ENCODE measurements at regions not wholly inside any gene's neighbourhood (a gene's known extent, or its start where the extent isn't known, plus 50 kb on each side); places are given as distances from the start of the nearest gene placed in this dataset.

DNA sequence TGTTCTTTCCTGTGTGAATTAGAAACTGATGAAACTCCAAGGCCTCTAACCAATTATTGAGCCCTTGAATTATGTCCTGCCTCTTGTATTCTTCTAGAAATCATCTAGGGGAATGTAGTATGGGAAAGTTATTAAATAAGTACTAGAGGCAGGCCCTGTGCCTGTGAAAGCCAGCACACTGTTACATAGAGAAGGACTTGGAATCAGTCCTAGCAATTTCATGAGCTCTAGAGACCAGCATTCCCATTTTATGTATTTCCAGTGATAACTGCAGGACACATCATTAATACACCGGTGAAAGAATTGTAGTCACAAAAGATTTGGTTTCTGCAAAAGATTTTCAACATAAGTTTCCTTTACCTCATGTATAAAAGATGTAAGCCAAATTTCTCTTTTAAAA is 168.5 kb upstream of the VLDLR start:
- DNase-seq (ENCODE audit: low read depth): no peak

DNA sequence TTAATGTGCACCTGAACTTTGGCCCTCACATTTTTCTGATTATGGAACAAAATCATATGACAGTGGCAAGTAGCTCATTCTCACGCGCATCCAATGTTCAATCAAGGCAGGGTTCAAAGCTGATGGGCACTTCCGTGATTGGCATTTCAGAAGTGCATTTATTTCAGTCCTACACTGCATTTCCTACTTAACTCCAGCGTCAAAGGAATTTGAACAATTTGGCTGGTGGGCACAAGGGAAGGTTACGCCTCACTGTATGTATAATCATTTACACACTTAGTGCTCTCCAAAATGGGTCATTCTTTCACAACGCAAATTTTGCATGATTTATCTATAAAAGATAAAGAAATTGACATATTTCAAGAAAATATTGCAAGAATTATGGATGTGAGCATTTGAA is 167.9 kb upstream of the VLDLR start:
- no peak for DNase-seq (ENCODE audit: low read depth)

DNA sequence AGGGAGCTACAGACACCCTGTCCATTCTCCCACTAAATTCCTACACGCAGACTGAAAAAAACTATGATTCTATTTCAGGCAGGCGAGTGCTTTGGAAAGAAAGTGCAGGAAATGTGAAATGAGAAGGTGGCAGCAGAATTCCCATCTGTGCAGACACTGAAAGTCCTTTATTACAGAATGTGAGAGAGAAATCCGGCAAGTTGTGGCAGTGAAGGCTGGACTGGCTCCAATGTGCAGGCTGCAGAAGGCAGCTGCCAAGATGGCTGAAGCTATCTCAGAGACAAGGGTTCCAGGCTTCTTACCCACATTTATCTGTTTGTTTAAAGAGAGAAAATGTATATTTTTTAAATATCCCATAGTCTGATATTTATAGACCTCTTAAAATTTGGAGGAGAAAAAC is 161.8 kb upstream of the VLDLR start:
- no peak for DNase-seq (ENCODE audit: low read depth)

DNA sequence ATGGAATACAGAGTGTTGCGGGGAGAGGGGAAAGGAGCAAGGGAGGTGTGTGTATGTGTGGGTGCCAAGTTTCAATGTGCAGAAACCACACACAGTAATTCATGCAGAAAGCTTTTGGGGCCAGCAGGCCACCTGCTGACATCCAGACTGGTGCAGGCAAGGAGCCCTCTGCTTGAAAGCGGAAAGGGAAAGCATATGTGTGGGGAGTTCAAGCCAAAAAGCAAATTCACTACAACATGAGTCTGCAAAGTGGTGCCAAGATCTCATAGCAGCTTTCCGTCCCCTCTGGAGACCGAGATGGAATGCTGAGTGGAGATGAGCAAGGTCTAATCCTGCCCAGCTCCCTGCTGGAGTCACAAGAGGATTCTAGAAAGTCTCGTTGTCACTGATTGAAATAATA is 159.7 kb upstream of the VLDLR start:
- no peak for DNase-seq (ENCODE audit: low read depth)

DNA sequence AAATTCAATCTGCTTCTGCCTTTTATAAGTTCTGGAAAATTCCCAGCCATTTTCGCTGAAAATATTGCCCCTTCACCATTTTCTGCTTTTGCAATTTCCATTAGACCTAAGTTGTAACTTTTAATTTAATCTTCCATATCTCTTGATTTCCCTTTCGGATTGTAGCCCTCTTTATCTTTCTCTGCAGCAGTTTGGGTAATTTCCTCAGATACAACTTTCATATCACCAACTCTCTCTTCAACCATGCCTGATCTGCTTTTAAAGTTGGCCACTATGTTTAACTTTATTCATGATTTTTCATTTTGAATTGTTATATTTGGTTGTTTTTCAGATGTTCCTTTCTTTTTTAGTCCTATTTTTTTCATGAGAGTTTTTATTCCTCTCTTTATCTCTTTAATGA is 157.0 kb upstream of the VLDLR start:
- DNase-seq (ENCODE audit: low read depth): no peak

DNA sequence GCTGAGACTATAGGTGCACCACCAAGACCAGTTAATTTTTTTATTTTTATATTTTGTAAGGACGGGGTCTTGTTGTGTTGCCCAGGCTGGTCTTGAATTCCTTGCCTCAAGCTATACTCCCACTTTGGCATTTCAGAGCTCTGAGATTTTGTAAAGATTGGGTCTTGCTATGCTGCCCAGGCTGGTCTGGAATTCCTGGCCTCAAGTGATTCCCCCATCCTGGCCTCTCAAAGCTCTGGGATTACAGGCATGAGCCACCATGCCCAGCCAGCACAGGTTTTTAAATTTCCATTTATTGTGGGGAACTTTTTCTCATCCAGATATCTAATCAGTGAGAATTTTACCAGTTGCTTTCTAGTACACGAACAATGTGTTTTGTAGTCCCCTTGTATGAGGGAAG is 156.1 kb upstream of the VLDLR start:
- DNase-seq (ENCODE audit: low read depth): no peak

DNA sequence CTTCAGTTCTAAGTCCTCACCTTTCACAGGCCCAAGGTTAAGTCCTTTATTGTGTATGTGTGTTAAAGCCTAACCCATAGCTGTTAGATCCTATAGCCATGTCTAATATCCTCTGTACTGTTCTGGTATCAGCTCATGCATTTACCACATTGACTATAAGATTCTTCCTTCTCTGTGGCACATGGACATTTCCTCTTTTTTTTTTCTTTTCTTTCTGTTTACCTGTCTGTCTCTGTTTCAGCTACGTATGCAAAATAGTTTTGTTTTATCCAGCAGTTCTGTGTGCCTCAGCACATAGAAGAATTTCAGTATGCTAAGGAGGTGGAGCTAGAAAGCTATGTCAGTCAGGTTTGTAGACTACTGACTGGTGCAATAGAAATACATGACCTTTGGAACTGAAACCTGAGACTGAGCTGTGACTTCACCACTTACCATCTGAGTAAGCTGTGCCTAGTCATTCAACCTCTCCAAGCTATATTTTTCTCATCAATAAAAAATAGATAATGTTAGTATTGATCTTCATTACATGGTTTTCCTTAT is 155.6 kb upstream of the VLDLR start:
- peak; percentile 67 for DNase-seq (ENCODE audit: low read depth)

DNA sequence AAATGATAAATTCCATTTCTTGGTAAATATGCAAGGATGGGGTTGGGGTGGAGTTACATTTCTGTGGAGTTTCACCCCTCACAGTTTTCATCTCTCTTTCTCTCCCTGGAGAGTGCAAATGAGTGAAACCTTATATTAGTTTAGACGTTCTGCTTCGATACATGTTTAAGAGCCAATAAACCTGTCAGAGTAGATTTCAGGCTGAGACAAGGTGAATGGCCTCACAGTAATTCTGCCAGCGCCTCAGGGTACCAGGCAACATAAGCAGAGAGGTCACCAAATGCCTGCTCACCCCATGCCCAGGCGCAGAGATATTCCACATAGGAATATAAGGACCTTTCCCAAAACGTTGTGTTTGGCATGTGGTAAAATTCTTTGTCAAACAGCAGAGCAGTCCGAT is 154.9 kb upstream of the VLDLR start:
- no peak for DNase-seq (ENCODE audit: low read depth)

DNA sequence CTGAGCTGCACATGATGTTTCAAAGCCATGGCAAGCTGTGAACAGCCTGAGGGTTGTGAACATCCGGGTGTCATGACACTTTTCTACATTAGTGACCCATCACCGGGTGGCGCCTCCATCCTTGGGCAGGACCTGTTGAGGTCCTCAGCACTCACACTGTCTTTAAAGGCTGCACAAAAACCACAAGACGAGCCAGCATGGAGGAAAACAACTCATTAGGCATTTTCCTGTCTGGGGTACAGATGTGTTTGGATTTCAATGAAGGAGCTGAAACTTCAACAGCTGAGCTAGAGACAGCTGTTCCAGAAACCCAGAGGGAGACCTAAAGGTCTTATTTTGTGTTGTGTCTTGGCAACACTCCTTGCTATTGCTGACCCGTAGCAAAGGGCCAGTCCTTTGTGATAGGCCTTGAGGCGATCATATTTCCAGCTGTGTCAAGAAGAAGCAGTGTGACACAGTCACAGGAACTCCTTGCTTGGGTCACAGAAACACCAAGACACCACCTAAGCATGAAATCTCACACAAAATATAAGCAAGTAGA is 151.8 kb upstream of the VLDLR start:
- DNase-seq (ENCODE audit: low read depth): no peak

DNA sequence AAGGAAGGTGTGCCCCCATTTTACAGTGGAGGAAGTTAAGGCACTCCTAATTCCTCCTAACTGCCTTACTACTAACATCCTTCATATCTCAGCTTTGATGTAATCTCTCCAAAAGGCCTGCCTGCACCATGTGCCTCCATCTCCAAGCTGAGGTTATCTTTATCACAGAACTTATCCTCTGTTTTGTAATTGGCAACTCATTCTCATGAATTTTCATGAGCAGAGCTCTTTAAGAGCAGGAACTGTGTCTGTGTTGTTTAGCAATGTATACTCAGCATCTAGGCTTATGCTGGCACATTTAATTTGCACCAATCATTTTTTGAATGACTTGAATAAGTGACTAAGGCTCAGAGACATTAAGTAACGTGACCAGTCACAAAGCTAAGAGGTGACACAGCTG is 147.9 kb upstream of the VLDLR start:
- DNase-seq (ENCODE audit: low read depth): no peak

DNA sequence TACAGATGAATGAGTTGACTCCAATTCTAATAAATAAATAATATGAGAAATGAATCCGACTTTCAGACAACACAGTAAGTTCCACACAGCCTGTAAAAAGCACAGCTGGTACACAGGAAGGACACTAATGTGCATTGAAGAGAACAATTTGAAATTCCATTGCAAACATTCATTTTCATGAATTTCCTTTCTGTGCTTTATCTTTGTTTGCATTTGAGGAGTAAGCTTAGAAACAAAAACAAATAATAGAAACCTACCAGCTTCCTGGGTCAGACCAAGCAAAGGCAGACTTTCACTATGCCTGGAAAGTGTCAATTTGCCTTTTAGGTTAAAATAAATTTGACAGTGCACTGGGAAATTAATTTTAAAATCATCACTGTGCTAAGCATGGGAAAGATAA is 143.8 kb upstream of the VLDLR start:
- peak; percentile 47 for DNase-seq (ENCODE audit: low read depth)

DNA sequence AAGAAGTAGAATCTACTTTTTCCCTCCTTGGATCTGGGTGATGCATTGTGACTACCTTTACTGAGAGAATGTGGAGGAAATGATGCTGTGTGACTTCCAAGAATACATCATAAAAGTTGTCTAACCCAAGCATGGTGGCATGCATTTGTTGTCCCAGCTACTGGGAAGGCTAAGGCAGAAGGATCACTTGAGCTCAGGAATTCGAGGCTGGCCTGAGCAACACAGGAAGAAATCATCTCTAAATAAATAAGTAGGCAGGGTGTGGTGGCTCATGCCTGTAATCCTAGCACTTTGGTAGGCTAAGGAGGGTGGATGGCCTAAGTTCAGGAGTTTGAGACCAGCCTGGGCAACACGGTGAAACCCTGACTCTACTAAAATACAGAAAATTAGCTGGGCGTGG is 143.2 kb upstream of the VLDLR start:
- no peak for DNase-seq (ENCODE audit: low read depth)

DNA sequence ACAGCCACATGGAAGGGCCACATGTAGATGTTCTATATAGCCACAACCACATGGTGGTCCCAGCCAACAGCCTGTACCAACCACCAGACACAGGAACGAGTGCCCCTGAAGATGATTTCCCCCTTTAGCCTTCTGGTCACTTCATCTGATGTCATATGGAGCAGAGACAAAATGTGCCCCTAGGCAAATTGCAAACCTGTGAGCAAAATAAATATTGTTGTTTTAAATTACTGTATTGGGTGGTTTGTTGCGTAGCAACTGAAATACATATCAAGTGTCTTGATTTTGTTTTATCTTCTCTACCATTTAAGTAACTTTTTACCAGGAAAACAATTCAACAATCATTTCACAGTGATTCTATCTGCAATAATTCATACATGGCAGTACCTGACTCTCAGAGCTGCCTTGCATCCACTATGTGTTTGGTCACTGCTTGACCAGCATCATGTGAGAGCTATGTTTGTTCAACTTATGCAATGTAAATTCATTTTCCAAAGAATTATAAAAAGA is 142.5 kb upstream of the VLDLR start:
- DNase-seq (ENCODE audit: low read depth): no peak

DNA sequence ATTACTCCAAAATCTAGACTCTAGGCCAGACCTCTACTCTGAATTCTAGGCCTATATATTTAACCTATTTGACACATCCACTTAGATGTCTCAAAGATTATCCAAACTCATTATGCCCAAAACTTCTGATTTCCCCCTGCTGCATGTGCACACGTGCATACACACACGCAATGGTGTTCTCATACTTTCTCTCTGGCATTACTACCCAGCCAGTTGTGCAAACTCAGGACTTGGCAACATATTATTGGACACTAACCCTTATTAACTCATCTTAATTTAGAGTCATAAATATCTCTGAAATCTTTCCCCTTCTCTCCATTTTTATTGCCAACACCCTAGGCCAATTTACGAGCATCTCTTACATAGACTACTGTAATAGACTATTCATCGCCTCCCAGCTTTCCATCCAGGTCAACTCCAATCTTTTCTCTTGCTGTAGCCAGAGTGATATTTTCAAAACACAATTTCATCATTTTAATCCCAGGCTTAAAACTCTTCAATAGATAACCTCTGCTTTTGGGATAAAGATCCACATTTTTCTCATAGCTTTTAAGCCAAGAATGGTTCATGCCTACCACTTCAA is 141.2 kb upstream of the VLDLR start:
- DNase-seq (ENCODE audit: low read depth): no peak

DNA sequence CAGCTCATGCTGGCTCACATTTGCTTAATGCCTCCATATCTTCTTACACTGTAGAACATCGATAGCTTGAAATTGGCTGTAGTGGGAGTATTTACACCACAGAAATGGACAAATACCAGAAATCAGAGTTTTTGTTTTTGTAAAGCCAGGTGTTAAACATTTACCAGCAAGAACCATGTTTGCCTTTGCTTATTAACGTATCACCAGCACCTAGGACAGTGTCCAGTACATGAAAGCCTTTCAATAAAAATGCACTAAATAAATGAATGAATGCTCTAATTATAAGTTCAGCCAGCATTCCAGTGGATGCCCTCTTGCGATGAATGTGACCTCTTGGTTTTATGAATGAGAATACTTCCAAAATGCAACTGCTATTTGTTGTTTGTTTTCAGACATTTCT is 140.4 kb upstream of the VLDLR start:
- DNase-seq (ENCODE audit: low read depth): no peak

DNA sequence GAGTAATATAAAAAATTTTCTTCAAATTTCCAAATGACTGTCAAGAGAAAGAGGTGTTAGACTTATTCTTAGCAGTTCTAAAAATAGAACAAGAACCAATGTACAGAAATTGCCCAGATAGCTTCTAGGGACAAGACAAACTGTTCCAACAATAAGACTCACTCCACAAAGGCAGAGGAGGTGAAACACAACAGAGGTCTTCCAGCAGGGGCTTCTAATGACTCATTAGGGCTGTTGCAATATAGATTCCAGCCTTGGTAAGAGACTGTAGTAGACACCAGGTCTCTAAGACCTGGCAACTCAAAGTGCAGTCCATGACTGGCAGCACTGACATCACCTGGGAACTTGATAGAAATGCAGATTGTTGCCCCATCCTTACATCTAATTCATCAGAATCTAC is 134.6 kb upstream of the VLDLR start:
- DNase-seq (ENCODE audit: low read depth): no peak

DNA sequence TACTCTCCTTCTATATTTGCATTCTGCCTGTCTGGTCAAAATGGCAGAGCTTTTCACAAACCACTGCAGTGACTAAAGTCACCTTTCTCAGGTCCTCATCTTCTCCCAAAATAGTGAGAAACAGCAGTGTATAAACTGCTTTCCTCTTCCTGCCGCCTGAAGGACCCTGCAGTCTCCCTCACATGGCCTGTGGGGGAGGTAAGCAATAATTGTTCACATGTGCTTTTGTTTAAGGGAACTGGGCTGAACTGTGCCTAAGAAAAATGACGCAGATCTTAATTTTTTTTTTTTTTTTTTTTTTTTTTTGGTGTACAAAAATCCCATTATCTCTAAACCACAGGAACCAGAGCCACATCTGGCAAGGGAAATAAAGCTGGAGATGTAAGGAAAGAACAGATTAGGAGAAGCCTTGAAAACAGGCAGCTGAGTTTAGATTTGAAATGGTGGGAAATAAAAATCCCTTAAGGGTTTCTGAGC is 131.7 kb upstream of the VLDLR start:
- DNase-seq (ENCODE audit: low read depth): peak; percentile 8

DNA sequence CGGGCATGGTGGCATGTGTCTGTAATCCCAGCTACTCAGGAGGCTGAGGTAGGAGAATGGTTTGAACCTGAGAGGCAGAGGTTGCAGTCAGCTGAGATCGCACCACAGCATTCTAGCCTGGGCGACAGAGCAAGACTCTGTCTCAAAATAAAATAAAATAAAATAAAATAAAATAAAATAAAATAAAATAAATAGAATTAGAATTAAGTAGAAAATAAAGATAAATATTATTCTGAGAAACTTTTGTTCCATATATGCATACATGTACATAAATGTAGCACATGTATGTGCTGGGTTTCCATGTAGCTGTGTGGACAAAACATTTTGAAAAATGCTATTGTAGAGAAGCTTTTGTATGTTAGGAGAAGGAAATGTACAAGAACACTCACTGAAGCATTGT is 129.4 kb upstream of the VLDLR start:
- no peak for DNase-seq (ENCODE audit: low read depth)

DNA sequence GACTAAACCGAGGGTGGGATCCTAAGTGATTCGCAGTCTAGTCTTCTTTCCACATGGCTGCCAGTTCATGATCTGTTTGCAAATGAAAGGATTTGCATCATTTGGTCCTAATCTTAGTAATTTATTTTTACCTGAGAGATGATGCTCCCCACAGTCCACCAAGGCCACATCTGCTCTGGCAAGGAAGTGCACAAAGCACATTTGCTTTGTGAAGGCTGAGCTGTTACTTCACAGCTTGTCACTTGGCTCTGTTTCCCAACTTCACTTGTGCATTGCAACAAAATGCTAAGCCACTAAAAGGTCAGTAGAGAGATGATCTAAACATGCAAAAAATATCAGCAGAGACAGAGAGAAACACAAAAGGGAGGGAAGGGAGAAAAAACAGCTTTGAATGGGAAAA is 128.5 kb upstream of the VLDLR start:
- DNase-seq (ENCODE audit: low read depth): peak; percentile 50

DNA sequence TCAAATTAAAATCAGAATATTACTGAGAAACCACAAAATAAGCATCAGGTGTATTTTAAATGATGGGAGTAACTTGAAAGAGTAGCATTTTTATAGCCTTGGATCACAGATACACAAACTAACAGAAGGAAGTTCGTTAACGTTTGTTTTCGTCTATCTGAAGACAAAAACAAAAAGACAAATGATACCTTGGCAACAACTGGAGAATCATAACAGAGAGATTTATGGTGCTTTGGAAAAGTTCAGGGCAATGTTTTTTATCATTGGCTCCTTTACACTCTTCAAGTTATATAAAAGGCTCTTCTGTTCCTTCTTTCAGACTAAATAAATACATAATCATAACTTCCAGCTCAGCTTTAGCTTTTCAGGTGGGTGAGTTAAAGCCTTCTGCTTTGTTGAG is 128.1 kb upstream of the VLDLR start:
- no peak for DNase-seq (ENCODE audit: low read depth)

DNA sequence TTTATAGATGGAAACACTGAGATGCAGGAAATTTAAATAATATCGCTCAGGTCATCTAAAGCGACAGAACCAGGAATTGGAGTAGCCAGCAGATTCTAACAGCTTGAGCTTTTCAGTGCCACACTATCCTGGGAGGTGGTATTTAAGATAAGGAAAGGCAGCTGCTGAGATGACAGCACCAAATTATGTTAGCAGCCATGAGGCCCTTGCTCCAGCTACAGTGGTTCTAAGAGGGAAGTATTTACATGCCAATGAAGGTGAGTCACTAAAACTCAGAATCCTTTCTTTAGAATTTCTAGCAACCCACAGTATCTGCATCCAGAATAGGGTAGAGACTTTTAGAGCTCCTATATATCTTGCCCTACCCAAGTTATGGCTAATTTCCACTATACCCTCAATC is 127.0 kb upstream of the VLDLR start:
- DNase-seq (ENCODE audit: low read depth): peak; percentile 71

DNA sequence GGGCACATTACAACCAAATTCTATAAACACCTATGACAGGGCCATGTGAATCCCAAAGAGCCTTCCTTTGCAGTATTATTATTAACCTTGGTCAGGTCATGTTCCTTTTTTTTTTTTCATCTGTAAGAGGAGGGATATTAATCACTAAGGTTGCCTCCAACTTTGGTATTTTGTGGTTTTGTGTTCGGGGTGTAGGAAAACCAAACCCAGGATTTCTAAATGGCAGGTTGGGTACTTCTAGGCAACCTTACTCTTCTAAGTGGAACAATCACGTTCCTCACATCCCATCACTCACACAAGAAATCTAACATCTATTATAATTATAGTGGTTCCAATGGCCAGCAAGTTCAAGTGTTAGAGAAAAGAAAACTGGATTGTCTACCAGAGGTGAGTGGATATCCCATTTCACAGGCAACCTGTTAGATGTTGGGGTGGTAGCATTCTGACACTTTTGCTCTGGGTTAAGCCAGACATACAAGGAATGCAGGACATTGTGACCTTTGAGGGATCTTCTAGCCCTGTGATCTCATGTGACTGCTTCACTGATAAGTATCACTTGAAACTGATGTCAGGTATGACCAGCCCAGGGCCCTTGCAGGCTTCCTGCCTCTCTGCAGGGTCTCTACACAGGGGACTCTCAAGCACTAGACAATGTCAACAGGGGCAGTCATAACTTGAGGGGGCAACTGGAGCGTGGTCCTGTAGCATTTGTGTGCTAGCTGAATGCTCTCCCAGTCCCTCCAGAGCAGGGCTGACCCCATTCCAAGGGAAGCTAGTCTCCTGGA is 126.2 kb upstream of the VLDLR start:
- DNase-seq (ENCODE audit: low read depth): no peak

DNA sequence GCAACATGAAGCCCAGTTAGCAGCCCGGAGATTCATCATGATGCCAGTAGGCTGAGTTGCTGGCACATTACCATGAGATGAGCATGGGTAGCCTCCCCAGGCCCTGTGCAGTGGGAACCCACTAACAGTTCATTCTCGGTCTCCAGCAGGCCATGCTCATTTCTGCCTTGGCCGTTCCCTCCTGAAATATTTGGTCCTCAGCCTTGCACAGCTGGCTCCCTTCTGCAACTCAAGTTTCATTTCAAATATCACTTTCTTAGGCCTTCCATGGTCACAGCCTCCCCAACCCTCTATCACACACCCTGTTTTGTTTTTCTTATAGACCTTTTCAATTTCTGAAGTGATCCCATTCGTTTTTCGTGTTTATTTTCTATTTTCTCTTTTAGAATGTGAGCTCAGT is 125.4 kb upstream of the VLDLR start:
- no peak for DNase-seq (ENCODE audit: low read depth)
